Activated naive CD8-positive, alpha-beta T cell (primary cell): ENCODE measurements at regions not wholly inside any gene's neighbourhood (a gene's known extent, or its start where the extent isn't known, plus 50 kb on each side); places are given as distances from the start of the nearest gene placed in this dataset.

Experiments
- H3K27ac Mint-ChIP-seq: one replicate; pipeline ENCODE4 v1.8.0; 2021; ENCODE audit warnings: mixed read lengths
- H3K27me3 Mint-ChIP-seq: one replicate; pipeline ENCODE4 v1.8.0; 2021; ENCODE audit warnings: mixed read lengths
- H3K36me3 Mint-ChIP-seq: one replicate; pipeline ENCODE4 v1.8.0; 2021; ENCODE audit warnings: mixed read lengths
- H3K4me1 Mint-ChIP-seq: one replicate; pipeline ENCODE4 v1.8.0; 2021; ENCODE audit warnings: low read depth, mixed read lengths
- H3K4me3 Mint-ChIP-seq: one replicate; pipeline ENCODE4 v1.8.0; 2021; ENCODE audit warnings: mild to moderate bottlenecking, mixed read lengths
- H3K9me3 Mint-ChIP-seq: one replicate; pipeline ENCODE4 v1.8.0; 2021; ENCODE audit warnings: low read depth, mixed read lengths

DNA sequence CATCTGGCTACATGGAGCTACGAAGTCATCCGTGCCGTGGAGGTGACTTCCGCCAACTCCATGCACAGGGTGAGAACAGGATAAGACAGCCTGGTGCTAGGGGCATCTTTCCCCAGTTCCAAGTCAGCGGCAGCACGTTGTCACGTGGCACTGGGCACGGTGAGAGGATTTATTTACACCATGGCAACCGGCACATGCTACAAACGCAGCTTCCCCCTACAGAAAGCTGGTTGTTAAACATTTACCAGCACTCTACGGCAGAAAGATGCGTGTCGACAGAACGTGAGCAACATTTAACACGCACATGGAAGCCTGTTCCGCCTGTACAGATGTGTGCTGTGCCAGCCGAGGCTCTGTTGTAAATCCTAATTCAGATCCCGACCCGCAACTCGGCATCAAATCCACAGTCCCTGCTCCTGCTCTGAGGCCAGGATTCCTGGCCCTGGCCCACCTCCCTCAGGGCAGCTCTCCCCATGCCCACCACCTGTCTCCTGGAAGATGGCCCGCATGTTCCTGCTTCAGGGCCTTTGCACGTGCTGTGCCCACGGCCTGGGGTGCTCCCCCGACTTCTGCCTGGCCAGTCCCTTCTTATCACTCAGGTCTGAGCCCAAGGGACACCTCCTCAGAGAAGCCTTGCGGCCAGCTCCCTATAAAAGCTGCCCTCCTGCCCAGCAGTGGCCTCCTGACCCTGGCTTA is 114.1 kb downstream of the RFLNA start:
- no peaks in the 10 kb centered on the region for H3K27me3 Mint-ChIP-seq
- H3K36me3 Mint-ChIP-seq, result peaks cover 3% of the 10 kb centered on the region
- H3K4me1 Mint-ChIP-seq, result peaks cover 2% of the 10 kb centered on the region
- H3K9me3 Mint-ChIP-seq, result no peaks in the 10 kb centered on the region
- H3K27ac Mint-ChIP-seq, result no peak overlapping the region
- no peak overlapping the region for H3K4me3 Mint-ChIP-seq

DNA sequence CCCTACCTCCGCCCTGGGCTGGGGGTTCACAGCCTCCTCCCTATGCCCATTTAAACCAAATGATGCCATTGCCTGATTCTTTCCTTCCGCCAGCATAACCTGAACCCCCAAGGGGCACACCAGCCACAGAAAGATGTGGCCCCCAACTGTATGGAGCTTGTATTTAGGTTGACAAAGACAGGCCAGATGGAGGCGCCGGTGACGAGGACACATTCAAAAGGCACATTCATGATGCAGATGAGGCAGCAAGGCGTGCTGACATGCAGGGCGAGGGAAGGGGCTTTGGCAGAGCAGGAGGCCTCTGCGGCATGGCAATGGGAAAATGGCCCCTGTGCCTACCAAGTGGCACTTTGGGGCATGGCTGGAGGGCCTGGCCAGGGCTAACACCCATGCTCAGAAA is 112.2 kb downstream of the RFLNA start:
- Mint-ChIP-seq H3K9me3 (no peaks in the 10 kb centered on the region), H3K4me1 (peaks cover 2% of the 10 kb centered on the region), H3K4me3 (no peak overlapping the region), H3K27ac (no peak overlapping the region), H3K36me3 (peaks cover 3% of the 10 kb centered on the region), H3K27me3 (no peaks in the 10 kb centered on the region)

DNA sequence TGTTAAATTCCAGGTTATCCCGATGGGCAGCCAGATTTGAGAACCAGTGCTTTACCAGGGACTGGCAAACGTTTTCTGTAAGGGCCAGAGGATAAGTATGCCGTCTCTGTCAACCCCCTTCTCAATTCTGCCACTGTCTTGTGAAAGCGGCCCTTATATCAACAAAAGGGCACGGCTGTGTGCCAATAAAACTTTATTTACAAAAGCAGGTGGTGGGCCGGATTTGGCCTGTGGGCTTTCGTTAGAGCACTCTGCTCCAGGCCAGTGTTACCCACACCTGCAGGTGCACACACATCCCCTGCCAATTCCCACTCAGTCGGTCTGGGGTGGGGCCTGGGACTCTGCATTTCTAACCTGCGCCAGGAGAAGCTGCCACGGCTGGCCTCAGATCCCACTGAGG is 111.2 kb downstream of the RFLNA start:
- H3K4me3 Mint-ChIP-seq, result no peak overlapping the region
- H3K27ac Mint-ChIP-seq, result no peak overlapping the region
- H3K9me3 Mint-ChIP-seq, result no peaks in the 10 kb centered on the region

DNA sequence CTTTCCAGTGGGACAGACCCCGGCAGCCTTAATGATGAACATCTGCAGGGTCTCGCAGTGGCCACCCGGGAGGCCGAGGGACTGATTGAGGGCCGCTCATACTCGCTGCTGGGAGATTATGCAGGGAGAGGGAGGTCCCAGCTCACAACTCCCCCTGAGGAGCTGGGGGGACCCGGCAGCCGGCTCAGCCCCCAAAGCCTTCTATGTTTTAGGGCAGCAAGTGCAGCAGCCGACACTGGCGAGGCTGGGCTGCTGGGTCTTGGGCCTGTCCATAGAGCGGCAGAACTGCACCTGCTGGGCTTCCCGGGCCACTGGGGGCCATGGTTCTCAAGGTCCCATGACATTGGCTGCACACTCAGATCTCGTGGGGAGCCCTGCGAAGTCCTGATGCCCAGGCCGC is 110.7 kb downstream of the RFLNA start:
- peaks cover 3% of the 10 kb centered on the region for H3K36me3 Mint-ChIP-seq
- H3K27me3 Mint-ChIP-seq, result no peaks in the 10 kb centered on the region
- no peaks in the 10 kb centered on the region for H3K4me1 Mint-ChIP-seq
- no peak overlapping the region for H3K4me3 Mint-ChIP-seq
- H3K9me3 Mint-ChIP-seq, result no peaks in the 10 kb centered on the region
- H3K27ac Mint-ChIP-seq, result no peak overlapping the region

More for the DNA sequence above, 111.2 kb downstream of the RFLNA start:
- Mint-ChIP-seq H3K36me3 (peaks cover 3% of the 10 kb centered on the region), H3K27me3 (no peaks in the 10 kb centered on the region), H3K4me1 (peaks cover 1% of the 10 kb centered on the region)

DNA sequence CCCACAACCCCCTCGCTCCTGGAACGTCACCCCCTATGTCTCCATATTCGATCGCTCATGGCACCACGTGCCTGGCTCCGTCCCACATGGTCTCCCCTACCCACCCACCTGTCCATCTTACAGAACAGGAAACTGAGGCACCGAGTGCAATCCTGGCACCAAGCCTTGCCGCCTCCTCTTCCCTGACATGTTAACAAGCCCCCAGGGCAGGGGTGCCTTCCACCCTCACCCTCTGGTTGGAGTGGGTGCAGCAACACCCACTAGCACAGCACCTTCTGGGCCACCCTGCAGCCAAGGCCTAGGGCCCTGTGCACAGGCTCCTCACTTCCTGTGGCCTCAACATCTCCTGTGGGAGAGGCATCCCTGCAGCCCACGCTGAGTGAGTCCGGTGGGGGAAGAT is 110.3 kb downstream of the RFLNA start:
- Mint-ChIP-seq H3K9me3 (no peaks in the 10 kb centered on the region), H3K27me3 (no peaks in the 10 kb centered on the region), H3K4me3 (no peak overlapping the region), H3K36me3 (peaks cover 3% of the 10 kb centered on the region), H3K4me1 (no peaks in the 10 kb centered on the region), H3K27ac (no peak overlapping the region)

DNA sequence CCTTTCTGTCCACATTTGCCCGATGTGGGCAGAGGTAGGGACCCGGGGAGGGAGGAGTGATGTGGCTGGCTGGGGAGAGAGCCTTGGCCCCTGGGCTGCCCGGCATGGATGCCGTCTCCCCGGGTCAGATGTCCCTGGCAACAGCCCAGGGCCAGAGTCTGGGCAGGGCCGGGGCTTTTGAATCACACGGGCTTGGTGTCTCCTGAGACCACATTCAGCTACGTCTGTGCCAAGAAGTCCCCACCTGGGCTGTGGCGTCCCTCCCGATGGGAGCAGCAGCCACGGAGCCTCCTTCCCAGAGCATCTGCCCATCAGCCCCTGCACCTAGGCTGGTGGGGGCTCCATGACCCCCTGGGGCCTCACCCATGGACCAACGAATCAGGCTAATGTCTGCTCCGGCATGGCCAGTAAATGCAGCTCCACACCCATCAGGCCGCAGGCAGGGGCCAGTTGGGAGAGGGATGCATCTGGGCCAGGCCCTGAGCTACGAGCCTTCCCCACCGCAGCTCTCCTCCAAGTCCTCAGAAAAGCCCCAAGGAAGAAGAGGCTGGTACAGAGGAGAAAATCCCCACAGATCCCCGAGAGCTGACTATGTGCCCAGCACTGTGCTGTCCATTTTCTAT is 109.4 kb downstream of the RFLNA start:
- H3K27ac Mint-ChIP-seq, result no peak overlapping the region
- H3K9me3 Mint-ChIP-seq, result no peaks in the 10 kb centered on the region
- H3K36me3 Mint-ChIP-seq, result peaks cover 3% of the 10 kb centered on the region
- no peak overlapping the region for H3K4me3 Mint-ChIP-seq
- no peaks in the 10 kb centered on the region for H3K27me3 Mint-ChIP-seq
- no peaks in the 10 kb centered on the region for H3K4me1 Mint-ChIP-seq

DNA sequence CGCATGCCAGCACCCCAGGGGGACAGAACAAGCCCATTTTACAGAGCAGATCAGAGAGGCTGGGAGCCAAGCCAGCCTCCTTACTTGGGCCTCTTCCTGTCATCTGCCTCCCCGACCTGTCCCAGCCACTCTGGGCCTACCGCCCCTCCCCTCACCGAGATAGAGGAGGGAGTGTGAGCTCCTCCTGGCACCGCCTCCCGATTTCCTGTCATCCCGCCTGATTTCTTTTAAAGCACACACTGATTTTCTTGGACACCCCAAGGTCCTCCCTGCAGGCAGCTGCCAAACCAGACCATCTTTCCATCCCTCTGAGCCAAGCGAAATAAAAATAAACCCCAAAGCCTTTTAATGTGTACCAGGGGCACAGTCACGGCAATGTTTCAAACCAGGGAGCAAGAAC is 108.4 kb downstream of the RFLNA start:
- Mint-ChIP-seq H3K9me3 (no peaks in the 10 kb centered on the region), H3K36me3 (peaks cover 3% of the 10 kb centered on the region), H3K4me3 (no peak overlapping the region), H3K27ac (no peak overlapping the region), H3K4me1 (no peaks in the 10 kb centered on the region), H3K27me3 (no peaks in the 10 kb centered on the region)

DNA sequence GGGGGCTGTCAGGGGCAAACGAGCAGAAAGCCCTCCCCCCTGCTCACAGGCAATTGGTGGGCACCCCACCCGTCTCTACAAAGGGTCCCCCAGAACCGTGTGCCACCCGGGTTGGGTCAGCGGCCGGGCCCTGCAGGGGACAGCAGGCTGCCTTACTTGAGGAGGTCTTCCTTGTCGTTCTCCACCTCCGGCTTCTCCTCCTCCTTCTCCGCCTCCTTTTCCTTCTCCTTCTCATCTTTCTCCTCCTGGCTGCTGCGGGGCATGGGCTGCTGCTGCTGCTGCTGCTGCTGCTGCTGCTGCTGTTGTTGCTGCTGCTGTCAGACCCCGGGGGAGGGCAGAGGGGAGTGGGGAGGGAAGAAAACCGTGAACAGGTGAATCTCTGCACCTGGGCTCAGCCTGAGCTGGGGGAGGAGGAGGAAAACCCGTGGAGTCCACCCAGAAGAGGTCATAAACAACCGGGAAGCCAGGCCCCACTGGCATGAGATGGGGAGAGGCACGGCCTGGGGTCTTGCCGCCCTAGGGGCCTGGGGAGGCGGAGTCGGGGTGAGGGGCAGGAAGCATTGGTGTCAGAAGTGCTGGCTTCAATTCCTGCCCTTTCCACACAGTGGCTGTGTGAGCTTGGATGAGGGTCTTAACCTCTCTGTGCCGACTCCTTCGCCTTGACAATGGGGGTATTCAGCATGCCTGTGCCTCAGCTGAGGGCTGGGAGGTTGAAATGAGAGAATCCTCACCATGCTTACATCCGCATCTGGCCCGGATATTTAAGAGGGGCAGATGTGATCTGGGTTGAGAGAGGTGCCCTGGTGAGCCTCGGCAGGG is 107.6 kb downstream of the RFLNA start:
- peaks cover 3% of the 10 kb centered on the region for H3K36me3 Mint-ChIP-seq
- no peak overlapping the region for H3K27ac Mint-ChIP-seq
- H3K27me3 Mint-ChIP-seq, result no peaks in the 10 kb centered on the region
- H3K4me3 Mint-ChIP-seq, result no peak overlapping the region
- no peaks in the 10 kb centered on the region for H3K9me3 Mint-ChIP-seq
- H3K4me1 Mint-ChIP-seq, result no peaks in the 10 kb centered on the region

DNA sequence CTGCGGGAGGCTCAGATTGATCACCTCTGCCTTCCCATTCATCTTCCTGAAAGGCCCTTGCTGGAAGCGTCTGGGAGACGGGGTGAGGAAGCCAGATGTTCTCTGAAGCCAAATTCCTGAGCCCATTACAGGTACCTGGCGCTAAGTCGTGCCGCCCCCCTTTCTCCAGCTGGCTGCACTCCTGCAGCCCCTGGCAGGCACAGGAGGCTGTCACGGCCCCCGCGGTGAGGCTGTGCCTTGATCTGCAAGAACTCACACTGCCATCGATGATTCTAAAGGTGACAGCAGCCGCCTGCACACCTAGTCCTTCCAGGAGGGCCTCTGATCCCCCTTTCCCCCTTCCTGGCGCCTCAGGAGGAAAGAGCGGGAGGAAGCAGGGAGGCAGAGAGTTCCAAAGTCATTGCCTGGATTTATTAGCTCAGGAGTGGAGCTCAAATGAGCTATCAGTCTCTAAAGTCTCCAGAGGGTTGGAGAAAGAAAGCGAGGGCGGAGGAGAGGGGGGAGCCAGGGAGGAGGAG is 106.9 kb downstream of the RFLNA start:
- peaks cover under 1% of the 10 kb centered on the region for H3K36me3 Mint-ChIP-seq
- H3K4me1 Mint-ChIP-seq, result no peaks in the 10 kb centered on the region
- no peak overlapping the region for H3K27ac Mint-ChIP-seq
- H3K9me3 Mint-ChIP-seq, result no peaks in the 10 kb centered on the region
- H3K27me3 Mint-ChIP-seq, result no peaks in the 10 kb centered on the region
- no peak overlapping the region for H3K4me3 Mint-ChIP-seq

DNA sequence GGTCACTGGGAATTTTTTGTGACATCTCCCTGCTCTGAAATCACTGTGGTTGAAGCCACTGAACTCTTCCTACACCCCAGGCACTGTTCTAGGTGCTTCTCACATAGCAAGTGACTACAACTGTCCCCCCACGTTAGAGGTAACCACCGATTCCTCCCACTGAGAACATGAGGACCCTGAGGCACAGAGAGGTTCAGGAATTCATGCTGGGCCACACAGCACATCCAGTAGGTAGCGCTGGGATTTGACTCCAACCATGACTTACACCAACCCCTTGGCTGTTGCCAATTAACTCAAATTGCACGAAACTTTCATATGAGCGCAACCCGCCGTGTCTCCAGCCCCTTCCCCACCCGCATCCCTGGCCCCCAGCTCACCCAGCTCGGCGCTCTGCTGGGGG is 105.2 kb downstream of the RFLNA start:
- Mint-ChIP-seq H3K36me3 (no peaks in the 10 kb centered on the region), H3K4me3 (no peak overlapping the region), H3K27me3 (no peaks in the 10 kb centered on the region), H3K4me1 (no peaks in the 10 kb centered on the region), H3K27ac (no peak overlapping the region), H3K9me3 (no peaks in the 10 kb centered on the region)

DNA sequence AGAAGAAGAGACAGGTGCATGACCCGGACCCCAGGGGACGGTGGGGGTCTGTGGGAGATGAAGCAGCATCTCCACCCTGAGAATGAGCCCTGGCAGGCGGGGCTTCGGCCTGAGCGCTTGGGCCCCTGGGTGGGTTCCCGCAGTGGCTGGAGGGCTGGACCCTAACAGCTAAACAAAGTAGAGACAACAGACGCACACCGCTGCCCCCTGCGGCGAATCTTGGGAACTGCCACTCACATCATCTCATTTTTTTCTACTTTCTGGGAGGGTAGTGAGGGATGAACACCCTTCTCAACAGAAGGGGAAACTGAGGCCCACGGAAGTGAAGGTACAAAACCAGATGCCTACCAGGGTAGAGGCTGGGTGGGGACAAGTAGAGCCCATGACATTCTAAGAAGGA is 104.7 kb downstream of the RFLNA start:
- Mint-ChIP-seq H3K27me3 (no peaks in the 10 kb centered on the region), H3K9me3 (no peaks in the 10 kb centered on the region), H3K4me1 (no peaks in the 10 kb centered on the region), H3K4me3 (no peak overlapping the region), H3K27ac (no peak overlapping the region), H3K36me3 (no peaks in the 10 kb centered on the region)

DNA sequence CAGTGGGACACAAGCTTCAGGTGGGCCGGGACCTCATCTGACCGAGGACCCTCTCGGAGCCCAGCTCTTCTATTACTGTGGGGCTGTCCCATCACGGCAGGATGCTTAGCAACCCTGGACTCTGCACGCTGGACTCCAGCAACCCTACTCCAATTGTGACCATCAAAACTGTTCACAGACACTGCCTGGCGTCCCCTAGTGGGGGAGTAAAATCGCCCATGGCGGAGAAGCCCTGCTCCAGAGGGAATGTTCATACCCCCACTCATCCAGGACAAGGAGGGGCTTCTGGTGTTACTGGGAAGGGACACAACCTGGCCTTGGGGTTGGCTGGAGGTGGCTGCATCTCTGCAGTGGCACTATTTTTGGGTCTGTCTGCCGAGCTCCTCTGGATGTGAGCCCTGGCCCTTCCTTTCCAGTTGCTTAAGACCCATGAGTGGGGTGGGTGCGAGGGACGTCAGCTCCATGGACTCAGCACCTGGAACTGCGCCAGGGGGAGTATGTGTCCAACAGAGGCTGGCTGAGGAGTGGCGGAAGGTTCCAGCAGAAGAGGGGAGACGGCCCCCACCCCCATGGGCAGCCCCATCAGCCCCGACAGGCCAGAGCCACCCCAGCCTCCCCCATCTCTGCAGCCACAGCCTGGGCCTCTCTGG is 103.8 kb downstream of the RFLNA start:
- no peaks in the 10 kb centered on the region for H3K4me1 Mint-ChIP-seq
- H3K27ac Mint-ChIP-seq, result no peak overlapping the region
- H3K36me3 Mint-ChIP-seq, result no peaks in the 10 kb centered on the region
- no peaks in the 10 kb centered on the region for H3K9me3 Mint-ChIP-seq
- H3K27me3 Mint-ChIP-seq, result no peaks in the 10 kb centered on the region
- no peak overlapping the region for H3K4me3 Mint-ChIP-seq

DNA sequence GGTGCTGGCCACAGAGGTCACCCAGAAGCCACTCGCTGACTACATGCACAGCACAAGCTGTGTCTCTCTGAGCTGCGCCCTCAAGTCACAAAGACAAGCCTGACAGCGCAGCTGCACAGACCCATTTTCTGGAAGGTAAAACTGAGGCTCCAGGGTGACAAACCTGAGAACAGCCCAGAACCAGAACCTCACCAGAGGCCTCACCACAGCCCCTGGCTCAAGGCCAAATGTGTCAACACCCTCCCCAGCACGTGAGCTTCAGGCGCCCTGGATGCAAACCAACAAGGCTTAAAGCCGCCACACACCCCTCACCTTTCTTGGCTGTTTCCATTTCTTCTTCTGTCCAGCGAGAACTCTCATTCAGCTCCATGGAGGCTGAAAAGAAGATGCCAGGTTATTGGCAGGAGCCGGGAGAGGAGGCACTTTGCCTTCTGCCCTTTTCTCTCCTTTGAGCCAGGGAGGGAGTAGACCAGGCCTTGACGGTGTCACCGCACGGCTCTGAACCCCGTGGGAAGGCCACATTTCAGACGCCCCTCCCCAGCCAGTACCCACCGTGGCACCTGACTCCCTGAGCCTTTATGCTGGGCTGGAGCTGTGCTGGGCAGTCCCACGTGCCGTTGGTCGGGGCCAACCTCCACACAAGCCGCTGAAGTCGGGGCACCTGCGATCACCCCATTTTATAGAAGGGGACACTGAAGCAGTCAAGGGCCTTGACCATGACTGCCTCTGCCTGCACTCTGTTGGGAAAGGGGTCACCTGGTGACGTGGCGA is 103.1 kb downstream of the RFLNA start:
- Mint-ChIP-seq H3K4me3 (no peak overlapping the region), H3K27me3 (no peaks in the 10 kb centered on the region), H3K4me1 (peaks cover 2% of the 10 kb centered on the region), H3K9me3 (no peaks in the 10 kb centered on the region), H3K27ac (no peak overlapping the region), H3K36me3 (no peaks in the 10 kb centered on the region)

DNA sequence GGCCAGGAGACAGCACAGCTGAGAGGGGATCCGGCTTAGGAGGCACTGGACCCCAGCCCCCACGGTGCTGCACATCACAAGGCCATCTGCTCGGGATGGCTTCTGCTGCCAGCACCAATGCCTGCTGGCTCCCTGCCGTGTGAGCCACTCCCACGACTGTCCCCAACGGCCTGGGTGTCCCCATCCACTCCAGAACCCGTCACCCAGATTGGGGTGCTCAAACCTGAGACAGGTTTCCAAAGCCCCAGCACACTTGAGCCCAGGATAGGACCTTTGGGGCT is 102.4 kb downstream of the RFLNA start:
- no peak overlapping the region for H3K27ac Mint-ChIP-seq
- no peaks in the 10 kb centered on the region for H3K36me3 Mint-ChIP-seq
- H3K9me3 Mint-ChIP-seq, result no peaks in the 10 kb centered on the region
- no peak overlapping the region for H3K4me3 Mint-ChIP-seq
- no peaks in the 10 kb centered on the region for H3K27me3 Mint-ChIP-seq
- peaks cover 5% of the 10 kb centered on the region for H3K4me1 Mint-ChIP-seq
